Vagina (tissue), 2 donors: ENCODE measurements at regions not wholly inside any gene's neighbourhood (a gene's known extent, or its start where the extent isn't known, plus 50 kb on each side); places are given as distances from the start of the nearest gene placed in this dataset.

Source experiments
- DNase-seq, 2 donors: peaks; one replicate each; pipeline ENCODE4 v3.0.0-alpha.2; 2017; ENCODE audit errors: extremely low spot score in 2 of 2
- H3K27ac ChIP-seq: fragments of 200-600 bp; sonication (generic); one replicate; pipeline ENCODE4 v1.5.1; 2019
- H3K27me3 ChIP-seq: fragments of 200-600 bp; sonication (generic); one replicate; pipeline ENCODE4 v1.5.1; 2019
- H3K36me3 ChIP-seq, 2 donors: fragments of 200-600 bp; sonication (generic); one replicate each; pipeline ENCODE4 v1.5.1; 2017 to 2019
- H3K4me1 ChIP-seq: fragments of 200-600 bp; sonication (generic); one replicate; pipeline ENCODE4 v1.5.1; 2019
- H3K4me3 ChIP-seq, 2 donors: fragments of 200-600 bp; sonication (generic); 1 replicate in 1 of 2; 2 replicates in 1 of 2; pipeline ENCODE4 v1.5.1; 2016 to 2019
- H3K9me3 ChIP-seq: fragments of 200-600 bp; sonication (generic); one replicate; pipeline ENCODE4 v1.5.1; 2019
- CTCF ChIP-seq, 3 experiments: fragments of 450-650 bp in 2 of 3; fragments of 200-600 bp in 1 of 3; sonication (generic) in 1 of 3; IDR thresholded peaks; one replicate each; pipeline ENCODE4 v1.5.1; 2017 to 2019; ENCODE audit warnings: antibody characterized with exemption in 3 of 3, mild to moderate bottlenecking in 2 of 3, moderate library complexity in 2 of 3
- POLR2A ChIP-seq, 2 donors: fragments of 450-650 bp; IDR thresholded peaks; one replicate each; pipeline ENCODE4 v1.6.1; 2017; ENCODE audit warnings: antibody characterized with exemption in 2 of 2, mild to moderate bottlenecking in 2 of 2, moderate library complexity in 2 of 2
- POLR2AphosphoS5 ChIP-seq, 2 donors: sonication (generic); formaldehyde crosslinking; IDR thresholded peaks; one replicate each; pipeline ENCODE4 v1.9.0; 2017; ENCODE audit warnings: antibody characterized with exemption in 2 of 2, mild to moderate bottlenecking in 2 of 2, low read depth in 1 of 2; ENCODE audit not compliant: insufficient read depth in 1 of 2
- intact Hi-C: fragments of 100-400 bp; cut with DNase I; formaldehyde crosslinking; loops from one replicate; pipeline ENCODE4 v1.15.1; 2023

- DNase-seq, result no peak
These were observed 254.4 kb upstream of the FAT4 start for GRCh38 chr4:125060376-125060775.

GRCh38 chr4:125049711-125050110 is 265.0 kb upstream of the FAT4 start:
- Histone ChIP-seq H3K27ac (no peak overlapping the region), H3K36me3 (no peaks in the 10 kb centered on the region), H3K4me1 (no peaks in the 10 kb centered on the region), H3K4me3 (no peak overlapping the region), H3K9me3 (no peaks in the 10 kb centered on the region), H3K27me3 (no peaks in the 10 kb centered on the region)
- no peak for TF ChIP-seq CTCF (IDR thresholded peaks at IDR 0.05)
- no peak for TF ChIP-seq POLR2AphosphoS5 (IDR thresholded peaks at IDR 0.05; ENCODE audit: insufficient read depth in 1 of 2, low read depth in 1 of 2)
- no peak for TF ChIP-seq POLR2A (IDR thresholded peaks at IDR 0.05)
- no peak for DNase-seq
- intact Hi-C loops, result no loop called here

More at GRCh38 chr4:125060376-125060775, 254.4 kb upstream of the FAT4 start:
- H3K27ac ChIP-seq, result no peak overlapping the region
- H3K4me3 ChIP-seq, result no peak overlapping the region
- TF ChIP-seq POLR2AphosphoS5 (IDR thresholded peaks at IDR 0.05; ENCODE audit: insufficient read depth in 1 of 2, low read depth in 1 of 2) (no peak), POLR2A (IDR thresholded peaks at IDR 0.05) (no peak), CTCF (IDR thresholded peaks at IDR 0.05) (no peak)
- intact Hi-C loops, result no loop called here
- no peaks in the 10 kb centered on the region for H3K36me3 ChIP-seq
- peaks cover 4% of the 10 kb centered on the region for H3K4me1 ChIP-seq
- H3K27me3 ChIP-seq, result no peaks in the 10 kb centered on the region
- H3K9me3 ChIP-seq, result no peaks in the 10 kb centered on the region

GRCh38 chr4:125045311-125045710 is 269.4 kb upstream of the FAT4 start:
- H3K4me1 ChIP-seq, result no peaks in the 10 kb centered on the region
- H3K4me3 ChIP-seq, result no peak overlapping the region
- DNase-seq, result no peak
- H3K9me3 ChIP-seq, result no peaks in the 10 kb centered on the region
- no peak for TF ChIP-seq POLR2AphosphoS5 (IDR thresholded peaks at IDR 0.05; ENCODE audit: insufficient read depth in 1 of 2, low read depth in 1 of 2)
- no peak for TF ChIP-seq CTCF (IDR thresholded peaks at IDR 0.05)
- TF ChIP-seq POLR2A (IDR thresholded peaks at IDR 0.05), result no peak
- intact Hi-C loops, result no loop called here
- no peaks in the 10 kb centered on the region for H3K36me3 ChIP-seq
- H3K27me3 ChIP-seq, result no peaks in the 10 kb centered on the region
- H3K27ac ChIP-seq, result no peak overlapping the region

- intact Hi-C loops, result no loop called here
- H3K36me3 ChIP-seq, result no peaks in the 10 kb centered on the region
These were observed 269.9 kb upstream of the FAT4 start for GRCh38 chr4:125044886-125045285.

GRCh38 chr4:125043486-125043885 is 271.3 kb upstream of the FAT4 start:
- no peak overlapping the region for H3K4me3 ChIP-seq
- H3K9me3 ChIP-seq, result no peaks in the 10 kb centered on the region
- no peaks in the 10 kb centered on the region for H3K4me1 ChIP-seq
- TF ChIP-seq POLR2AphosphoS5 (IDR thresholded peaks at IDR 0.05; ENCODE audit: insufficient read depth in 1 of 2, low read depth in 1 of 2) (no peak), POLR2A (IDR thresholded peaks at IDR 0.05) (no peak), CTCF (IDR thresholded peaks at IDR 0.05) (no peak)
- no peak overlapping the region for H3K27ac ChIP-seq
- H3K36me3 ChIP-seq, result no peaks in the 10 kb centered on the region
- H3K27me3 ChIP-seq, result no peaks in the 10 kb centered on the region
- intact Hi-C loops, result no loop called here
- no peak for DNase-seq

More at GRCh38 chr4:125044886-125045285, 269.9 kb upstream of the FAT4 start:
- Histone ChIP-seq H3K9me3 (no peaks in the 10 kb centered on the region), H3K4me1 (no peaks in the 10 kb centered on the region), H3K4me3 (no peak overlapping the region), H3K27me3 (no peaks in the 10 kb centered on the region), H3K27ac (no peak overlapping the region)
- no peak for DNase-seq
- TF ChIP-seq POLR2A (IDR thresholded peaks at IDR 0.05) (no peak), POLR2AphosphoS5 (IDR thresholded peaks at IDR 0.05; ENCODE audit: insufficient read depth in 1 of 2, low read depth in 1 of 2) (no peak), CTCF (IDR thresholded peaks at IDR 0.05) (no peak)
